HL-60 (cell line): ENCODE measurements at regions not wholly inside any gene's neighbourhood (a gene's known extent, or its start where the extent isn't known, plus 50 kb on each side); places are given as distances from the start of the nearest gene placed in this dataset.

Experiments used
- CTCF ChIP-seq: IDR thresholded peaks from one replicate; pipeline ENCODE4 v1.5.1; 2011; ENCODE audit warnings: low read length, control low read depth, inconsistent platforms; ENCODE audit not compliant: insufficient read depth
- REST ChIP-seq: IDR thresholded peaks from 2 replicates; pipeline ENCODE4 v1.6.1; 2012; ENCODE audit warnings: low read depth; ENCODE audit not compliant: insufficient replicate concordance
- SPI1 ChIP-seq: IDR thresholded peaks from 2 replicates; pipeline ENCODE4 v1.6.1; 2012; ENCODE audit warnings: low read depth, mild to moderate bottlenecking, borderline replicate concordance

GRCh38 chr9:107895501-107896001 is 406.0 kb upstream of the KLF4 start:
- TF ChIP-seq CTCF: no peak
- no peak for TF ChIP-seq REST
- TF ChIP-seq SPI1: no peak
